ENCODE measurements at regions not wholly inside any gene's neighbourhood (a gene's known extent, or its start where the extent isn't known, plus 50 kb on each side); places are given as distances from the start of the nearest gene placed in this dataset.

DNA sequence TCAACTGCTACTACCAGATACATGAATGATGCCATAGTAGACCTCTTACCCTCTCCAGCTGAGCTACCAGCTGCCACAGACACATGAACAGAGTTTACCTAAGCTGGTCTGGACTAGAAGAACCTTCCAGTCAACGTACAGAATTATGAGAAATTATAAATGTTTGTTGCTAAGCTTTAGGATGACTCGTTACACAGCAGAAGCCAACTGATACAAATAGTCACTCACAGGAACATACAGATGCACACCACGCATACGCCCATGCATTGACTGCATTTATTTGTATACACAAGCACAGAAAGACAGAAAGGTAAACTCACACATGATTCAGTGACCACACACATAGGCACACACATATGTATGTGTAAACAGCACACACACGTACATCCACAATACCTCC lies 164.6 kb downstream of the SALL1 start:
- TF ChIP-seq POLR2A (IDR thresholded peaks at IDR 0.05) = no peak
- TF ChIP-seq, protein P1, sequence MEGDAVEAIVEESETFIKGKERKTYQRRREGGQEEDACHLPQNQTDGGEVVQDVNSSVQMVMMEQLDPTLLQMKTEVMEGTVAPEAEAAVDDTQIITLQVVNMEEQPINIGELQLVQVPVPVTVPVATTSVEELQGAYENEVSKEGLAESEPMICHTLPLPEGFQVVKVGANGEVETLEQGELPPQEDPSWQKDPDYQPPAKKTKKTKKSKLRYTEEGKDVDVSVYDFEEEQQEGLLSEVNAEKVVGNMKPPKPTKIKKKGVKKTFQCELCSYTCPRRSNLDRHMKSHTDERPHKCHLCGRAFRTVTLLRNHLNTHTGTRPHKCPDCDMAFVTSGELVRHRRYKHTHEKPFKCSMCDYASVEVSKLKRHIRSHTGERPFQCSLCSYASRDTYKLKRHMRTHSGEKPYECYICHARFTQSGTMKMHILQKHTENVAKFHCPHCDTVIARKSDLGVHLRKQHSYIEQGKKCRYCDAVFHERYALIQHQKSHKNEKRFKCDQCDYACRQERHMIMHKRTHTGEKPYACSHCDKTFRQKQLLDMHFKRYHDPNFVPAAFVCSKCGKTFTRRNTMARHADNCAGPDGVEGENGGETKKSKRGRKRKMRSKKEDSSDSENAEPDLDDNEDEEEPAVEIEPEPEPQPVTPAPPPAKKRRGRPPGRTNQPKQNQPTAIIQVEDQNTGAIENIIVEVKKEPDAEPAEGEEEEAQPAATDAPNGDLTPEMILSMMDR (IDR thresholded peaks at IDR 0.05) = no peak
- TF ChIP-seq POLR2AphosphoS5 (IDR thresholded peaks at IDR 0.05) = no peak
- TF ChIP-seq EP300 (IDR thresholded peaks at IDR 0.05; ENCODE audit: low read depth) = no peak
